ENCODE measurements at regions not wholly inside any gene's neighbourhood (a gene's known extent, or its start where the extent isn't known, plus 50 kb on each side); places are given as distances from the start of the nearest gene placed in this dataset.

GRCh38 chr20:41984031-41984430 lies 365.9 kb upstream of the CHD6 start:
- CTCF ChIA-PET, result no interaction called here
- POLR2A ChIA-PET, result no interaction called here
- no peak for DNase-seq (ENCODE audit: extremely low spot score)
- no peak for TF ChIP-seq ZNF384 (IDR thresholded peaks at IDR 0.05)
- TF ChIP-seq ELF4 (IDR thresholded peaks at IDR 0.05), result no peak
- TF ChIP-seq LEF1 (IDR thresholded peaks at IDR 0.05; ENCODE audit: borderline replicate concordance), result no peak
- no peak for TF ChIP-seq L3MBTL2 (conservative IDR thresholded peaks at IDR 0.05)
- no peak for TF ChIP-seq TARDBP (IDR thresholded peaks at IDR 0.05)
- no peak for TF ChIP-seq SP1 (IDR thresholded peaks at IDR 0.05)
- no peak for TF ChIP-seq ARNT (IDR thresholded peaks at IDR 0.05)
- TF ChIP-seq FOXA1 (IDR thresholded peaks at IDR 0.05), result no peak
- TF ChIP-seq HDGF (IDR thresholded peaks at IDR 0.05; ENCODE audit: borderline replicate concordance), result no peak
- no peak for TF ChIP-seq CTBP1 (IDR thresholded peaks at IDR 0.05; ENCODE audit: borderline replicate concordance)
- no peak for TF ChIP-seq SUZ12 (IDR thresholded peaks at IDR 0.05)
- no peak for TF ChIP-seq FOXK2 (IDR thresholded peaks at IDR 0.05)

GRCh38 chr20:41983159-41983558 lies 365.0 kb upstream of the CHD6 start:
- ChIA-PET POLR2A (no interaction called here), CTCF (no interaction called here)
- DNase-seq (ENCODE audit: extremely low spot score), result no peak
- no peak for TF ChIP-seq LEF1 (IDR thresholded peaks at IDR 0.05; ENCODE audit: borderline replicate concordance)
- no peak for TF ChIP-seq L3MBTL2 (conservative IDR thresholded peaks at IDR 0.05)
- TF ChIP-seq BHLHE40 (IDR thresholded peaks at IDR 0.05; ENCODE audit: borderline replicate concordance), result no peak
- no peak for TF ChIP-seq CTBP1 (IDR thresholded peaks at IDR 0.05; ENCODE audit: borderline replicate concordance)
- TF ChIP-seq FOXA1 (IDR thresholded peaks at IDR 0.05), result no peak
- TF ChIP-seq ELF4 (IDR thresholded peaks at IDR 0.05), result no peak
- TF ChIP-seq SP1 (IDR thresholded peaks at IDR 0.05), result no peak
- TF ChIP-seq FOXK2 (IDR thresholded peaks at IDR 0.05), result no peak
- TF ChIP-seq SUZ12 (IDR thresholded peaks at IDR 0.05), result no peak
- no peak for TF ChIP-seq ARNT (IDR thresholded peaks at IDR 0.05)
- no peak for TF ChIP-seq NFRKB (IDR thresholded peaks at IDR 0.05)
- TF ChIP-seq ZNF384 (IDR thresholded peaks at IDR 0.05), result no peak
- TF ChIP-seq FOXM1 (IDR thresholded peaks at IDR 0.05; ENCODE audit: borderline replicate concordance), result no peak
- no peak for TF ChIP-seq PKNOX1 (IDR thresholded peaks at IDR 0.05)

GRCh38 chr20:41981746-41982145 lies 363.6 kb upstream of the CHD6 start:
- POLR2A ChIA-PET, result no interaction called here
- CTCF ChIA-PET, result no interaction called here

GRCh38 chr20:41978875-41979274 lies 360.7 kb upstream of the CHD6 start:
- ChIA-PET CTCF (no interaction called here), POLR2A (no interaction called here)
- DNase-seq (ENCODE audit: extremely low spot score), result no peak
- no peak for TF ChIP-seq ARNT (IDR thresholded peaks at IDR 0.05)
- no peak for TF ChIP-seq FOXA1 (IDR thresholded peaks at IDR 0.05)
- no peak for TF ChIP-seq LEF1 (IDR thresholded peaks at IDR 0.05; ENCODE audit: borderline replicate concordance)

More at GRCh38 chr20:41981746-41982145, 363.6 kb upstream of the CHD6 start:
- no peak for DNase-seq (ENCODE audit: extremely low spot score)
- no peak for TF ChIP-seq BHLHE40 (IDR thresholded peaks at IDR 0.05; ENCODE audit: borderline replicate concordance)
- no peak for TF ChIP-seq L3MBTL2 (conservative IDR thresholded peaks at IDR 0.05)
- TF ChIP-seq ELF4 (IDR thresholded peaks at IDR 0.05), result no peak
- no peak for TF ChIP-seq FOXK2 (IDR thresholded peaks at IDR 0.05)
- no peak for TF ChIP-seq LEF1 (IDR thresholded peaks at IDR 0.05; ENCODE audit: borderline replicate concordance)
- TF ChIP-seq CTBP1 (IDR thresholded peaks at IDR 0.05; ENCODE audit: borderline replicate concordance), result no peak
- TF ChIP-seq PKNOX1 (IDR thresholded peaks at IDR 0.05), result no peak
- no peak for TF ChIP-seq ARNT (IDR thresholded peaks at IDR 0.05)
- no peak for TF ChIP-seq TARDBP (IDR thresholded peaks at IDR 0.05)
- no peak for TF ChIP-seq SP1 (IDR thresholded peaks at IDR 0.05)
- no peak for TF ChIP-seq ZNF384 (IDR thresholded peaks at IDR 0.05)
- TF ChIP-seq FOXA1 (IDR thresholded peaks at IDR 0.05), result no peak

- DNase-seq (ENCODE audit: extremely low spot score), result no peak
- POLR2A ChIA-PET, result no interaction called here
- TF ChIP-seq ELF4 (IDR thresholded peaks at IDR 0.05), result no peak
- no peak for TF ChIP-seq NFRKB (IDR thresholded peaks at IDR 0.05)
- TF ChIP-seq SUZ12 (IDR thresholded peaks at IDR 0.05), result no peak
- TF ChIP-seq ZNF384 (IDR thresholded peaks at IDR 0.05), result no peak
- TF ChIP-seq LEF1 (IDR thresholded peaks at IDR 0.05; ENCODE audit: borderline replicate concordance), result no peak
- TF ChIP-seq PKNOX1 (IDR thresholded peaks at IDR 0.05), result no peak
- no peak for TF ChIP-seq FOXA1 (IDR thresholded peaks at IDR 0.05)
- TF ChIP-seq BHLHE40 (IDR thresholded peaks at IDR 0.05; ENCODE audit: borderline replicate concordance), result no peak
- TF ChIP-seq FOXK2 (IDR thresholded peaks at IDR 0.05), result no peak
- TF ChIP-seq HDGF (IDR thresholded peaks at IDR 0.05; ENCODE audit: borderline replicate concordance), result no peak
- TF ChIP-seq SP1 (IDR thresholded peaks at IDR 0.05), result no peak
- TF ChIP-seq L3MBTL2 (conservative IDR thresholded peaks at IDR 0.05), result no peak
- no peak for TF ChIP-seq TARDBP (IDR thresholded peaks at IDR 0.05)
- no peak for TF ChIP-seq FOXM1 (IDR thresholded peaks at IDR 0.05; ENCODE audit: borderline replicate concordance)
- no peak for TF ChIP-seq ARNT (IDR thresholded peaks at IDR 0.05)
- TF ChIP-seq CTBP1 (IDR thresholded peaks at IDR 0.05; ENCODE audit: borderline replicate concordance), result no peak
- CTCF ChIA-PET, result no interaction called here
Measured at GRCh38 chr20:41978246-41978790, 360.1 kb upstream of the CHD6 start.

GRCh38 chr20:41969656-41970055 lies 351.5 kb upstream of the CHD6 start:
- TF ChIP-seq NFRKB (IDR thresholded peaks at IDR 0.05), result no peak
- TF ChIP-seq TARDBP (IDR thresholded peaks at IDR 0.05), result no peak
- TF ChIP-seq CTBP1 (IDR thresholded peaks at IDR 0.05; ENCODE audit: borderline replicate concordance), result no peak
- no peak for TF ChIP-seq L3MBTL2 (conservative IDR thresholded peaks at IDR 0.05)
- TF ChIP-seq HDGF (IDR thresholded peaks at IDR 0.05; ENCODE audit: borderline replicate concordance), result no peak
- TF ChIP-seq FOXM1 (IDR thresholded peaks at IDR 0.05; ENCODE audit: borderline replicate concordance), result no peak
- ChIA-PET POLR2A (no interaction called here), CTCF (no interaction called here)
- no peak for DNase-seq (ENCODE audit: extremely low spot score)
